OCI-M2 (cell line): ENCODE measurements at regions not wholly inside any gene's neighbourhood (a gene's known extent, or its start where the extent isn't known, plus 50 kb on each side); places are given as distances from the start of the nearest gene placed in this dataset.
"Not testable (repeated sequence)": the region's sequence is repeated elsewhere in the genome, so short reads cannot be mapped to it uniquely, and the experiment has no call there.

Experiments used
- DNase-seq: peaks from one replicate; lab custom pipeline; 2025; ENCODE audit not compliant: unreplicated experiment; lab: John Stamatoyannopoulos, UW

DNA sequence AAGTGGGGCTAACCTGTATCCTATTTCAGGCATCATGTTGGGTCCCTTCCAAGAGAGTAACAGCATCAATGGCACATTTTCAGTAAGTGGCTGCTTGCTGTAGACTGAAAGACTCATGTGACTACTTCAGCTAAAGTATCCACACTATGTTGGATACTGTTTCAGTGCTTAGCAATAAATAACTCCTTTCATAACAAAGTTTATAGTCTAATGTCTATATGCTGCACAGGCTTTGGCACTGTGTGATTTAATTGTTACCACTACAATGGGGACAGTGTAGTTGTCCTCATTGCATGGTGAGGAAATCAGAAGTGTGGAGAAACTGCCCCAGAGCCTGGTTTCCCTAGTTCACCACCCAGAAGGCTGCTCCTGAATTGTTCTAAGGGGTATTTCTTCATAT lies 318.0 kb upstream of the PTCHD4 start:
- no peak for DNase-seq

GRCh38 chr6:48426636-48427035 lies 315.6 kb upstream of the PTCHD4 start:
- DNase-seq = no peak

DNA sequence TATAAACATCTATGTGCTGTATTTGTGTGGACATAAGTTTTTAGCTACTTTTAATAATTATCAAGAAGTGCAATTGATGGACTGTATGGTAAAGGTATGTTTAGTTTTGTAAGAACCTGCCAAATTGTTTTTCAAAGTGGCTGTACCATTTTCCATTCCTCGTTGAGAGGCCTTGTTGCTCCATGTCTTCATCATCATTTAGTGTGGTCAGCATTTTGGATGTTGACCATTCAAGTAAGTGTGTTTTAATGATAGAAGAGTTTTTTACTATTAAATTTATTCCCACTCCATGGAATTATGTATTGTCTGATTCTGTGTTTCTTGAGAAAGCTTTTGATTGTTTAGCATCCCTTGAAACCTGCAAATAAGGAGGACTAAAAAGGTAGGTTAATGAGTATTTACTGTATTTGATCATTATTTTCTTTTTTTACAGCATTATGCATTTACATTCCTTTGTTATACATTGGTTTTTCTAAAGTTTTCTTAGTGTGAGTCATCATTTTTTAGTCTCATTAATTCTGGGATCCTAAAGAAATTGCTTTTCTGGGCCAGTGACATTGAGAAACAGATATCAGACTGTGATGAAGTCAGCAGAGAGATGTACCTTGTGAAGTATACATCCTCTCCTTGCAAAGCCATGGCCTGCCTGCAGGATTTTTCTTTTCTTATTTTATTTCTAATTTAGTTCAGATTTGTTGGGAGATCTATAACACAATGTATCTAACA lies 312.8 kb upstream of the PTCHD4 start:
- no peak for DNase-seq

DNA sequence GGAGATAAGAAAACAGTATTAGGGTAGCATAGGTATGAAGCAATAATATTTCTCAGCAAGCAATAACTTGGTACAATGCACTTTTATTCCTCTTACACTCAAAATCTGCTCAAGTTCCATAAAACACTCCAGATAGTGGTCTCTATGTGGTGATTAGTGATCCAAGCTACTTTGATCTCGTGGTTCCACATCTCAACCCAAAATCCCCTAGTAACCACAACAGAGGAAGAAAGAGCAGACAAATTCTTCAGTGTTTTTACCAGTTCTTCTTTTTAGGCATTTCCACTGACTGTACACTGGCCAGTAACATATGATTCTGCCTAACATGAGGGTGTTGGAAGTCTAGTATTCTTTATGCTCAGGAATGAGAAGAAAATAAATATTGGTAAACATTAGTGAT lies 309.0 kb upstream of the PTCHD4 start:
- DNase-seq = no peak

DNA sequence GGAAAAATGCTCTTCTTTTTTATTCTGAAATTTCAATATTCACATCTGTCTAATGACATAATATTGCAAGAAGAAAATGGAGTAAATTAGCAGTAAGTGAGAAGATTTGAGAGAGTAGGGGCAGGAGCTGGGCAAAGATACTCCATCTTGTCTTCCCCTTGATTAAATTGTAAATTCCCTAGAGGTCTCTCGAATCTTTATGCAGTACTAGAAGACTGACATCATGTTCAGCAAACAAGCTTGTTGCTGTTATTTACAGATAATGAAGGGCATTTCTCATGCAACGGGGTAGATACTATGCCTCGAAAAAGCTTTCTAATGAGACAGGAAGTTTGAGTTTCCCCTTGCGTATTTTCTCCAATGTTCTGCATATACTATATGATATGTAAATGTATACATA lies 306.9 kb upstream of the PTCHD4 start:
- DNase-seq = no peak

DNA sequence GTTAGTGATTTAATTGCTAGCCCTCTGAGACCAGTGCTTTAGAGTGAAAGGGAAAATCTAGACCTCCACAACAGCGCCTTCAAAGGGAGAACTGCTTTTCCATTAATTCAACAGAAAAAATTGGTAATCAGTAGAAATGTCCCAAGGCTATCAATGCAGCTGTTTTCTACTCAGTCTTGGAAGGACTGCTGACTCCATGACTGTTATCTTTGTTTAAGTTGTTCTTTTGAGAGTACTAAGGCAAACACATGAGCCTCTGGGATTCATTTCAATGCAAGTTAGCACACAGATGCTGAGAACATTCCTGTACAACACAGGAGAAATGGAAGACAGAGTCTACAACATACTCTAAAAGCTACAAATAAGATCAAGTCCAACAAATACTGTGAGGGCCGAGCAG lies 301.7 kb upstream of the PTCHD4 start:
- no peak for DNase-seq

GRCh38 chr6:48404927-48405326 lies 293.9 kb upstream of the PTCHD4 start:
- no peak for DNase-seq

DNA sequence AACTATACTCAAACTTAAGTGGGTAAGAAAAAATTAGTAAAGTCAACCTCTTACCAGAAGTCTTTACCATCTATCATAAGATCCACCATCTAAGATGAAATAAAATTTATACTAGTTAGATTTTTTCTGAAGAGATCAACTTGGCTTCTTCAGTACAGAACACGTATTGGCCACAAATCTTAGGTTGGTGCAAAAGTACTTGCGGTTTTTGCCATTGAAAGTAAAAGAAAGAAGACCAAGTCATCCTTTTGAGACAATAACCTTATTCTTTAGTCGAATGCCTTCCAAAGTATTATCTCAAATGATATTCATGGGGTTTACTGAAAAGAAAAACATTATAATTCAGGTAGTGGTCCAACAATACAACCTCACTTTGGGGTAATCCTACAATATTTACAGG lies 292.6 kb upstream of the PTCHD4 start:
- no peak for DNase-seq

DNA sequence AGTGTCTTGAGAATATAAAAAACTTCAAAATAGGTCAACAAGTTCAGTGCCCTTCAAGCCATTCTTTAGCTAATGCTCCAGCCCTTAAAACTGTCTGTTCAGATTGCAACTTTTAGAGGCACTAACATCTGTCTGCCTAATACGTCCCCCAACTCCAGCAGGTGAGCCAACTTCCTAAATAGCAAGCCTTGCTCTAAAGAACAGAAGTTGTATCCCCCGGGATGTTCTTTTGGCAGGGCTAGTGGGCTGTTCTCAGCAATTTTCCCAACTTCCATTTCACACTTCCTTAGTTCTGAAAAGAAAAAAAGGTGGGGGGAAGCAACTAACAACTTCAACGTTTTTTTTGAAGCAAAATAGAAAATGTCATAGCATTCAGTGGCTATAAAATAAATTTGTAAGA lies 290.0 kb upstream of the PTCHD4 start:
- no peak for DNase-seq

DNA sequence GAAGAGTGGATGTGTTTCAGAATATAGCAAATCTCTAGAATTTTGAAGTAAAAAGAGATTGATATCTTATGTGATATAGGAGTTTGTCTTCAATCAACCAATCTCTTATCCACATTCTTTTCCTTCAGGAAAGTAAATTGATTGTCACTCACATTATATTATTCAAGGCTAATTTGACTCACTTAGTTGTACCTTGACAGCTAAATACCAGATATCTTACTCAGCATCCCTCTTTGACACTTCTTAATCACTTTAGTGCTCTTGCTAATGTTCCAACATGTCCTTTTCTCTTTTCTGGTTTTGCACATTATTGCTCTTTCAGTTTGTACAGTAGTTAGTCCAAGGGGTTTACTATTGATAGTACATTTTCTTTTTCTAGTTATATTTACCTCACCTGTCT lies 286.9 kb upstream of the PTCHD4 start:
- DNase-seq = no peak

DNA sequence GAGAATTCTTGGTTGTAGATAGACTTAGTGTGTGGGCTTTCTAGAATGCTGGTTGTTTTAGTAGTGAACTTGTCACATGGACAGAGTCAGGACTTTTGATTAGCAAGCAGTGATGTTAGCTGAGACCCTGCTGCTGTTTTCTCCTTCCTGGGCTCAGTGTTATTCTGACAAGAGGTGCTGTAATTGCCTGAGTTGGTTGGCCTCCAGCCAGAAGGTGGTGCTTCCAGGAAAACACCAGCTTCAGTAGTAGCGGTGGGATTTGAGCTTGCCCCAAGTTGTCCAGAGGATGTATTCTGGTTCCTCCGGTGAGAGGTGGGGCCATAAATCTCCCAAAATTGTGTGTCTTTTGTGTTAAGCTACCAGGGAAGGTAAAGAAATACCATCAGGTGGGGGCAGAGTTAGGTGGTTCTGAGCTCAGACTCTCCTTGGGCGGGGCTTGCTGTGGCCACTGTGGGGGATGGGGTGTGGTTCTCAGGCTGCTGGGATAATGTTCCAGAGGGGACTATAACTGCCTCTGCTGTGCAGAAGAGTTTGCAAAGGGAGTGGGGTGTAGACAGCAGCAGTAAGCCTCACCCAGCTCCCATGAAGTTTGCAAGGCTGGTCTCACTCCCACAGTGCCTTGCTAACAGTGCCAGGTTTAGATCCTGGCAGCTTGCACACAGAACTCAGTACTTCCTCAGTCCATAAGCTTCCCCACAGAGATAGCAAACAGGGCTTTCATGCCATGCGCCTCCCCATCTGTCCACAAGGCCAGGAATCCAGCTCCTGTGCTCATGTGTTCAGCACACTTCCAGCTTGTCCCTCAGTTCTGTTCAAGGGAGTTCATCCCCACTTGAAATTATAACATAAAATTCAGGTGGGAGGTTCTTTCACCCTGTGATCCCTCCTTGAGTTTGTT lies 278.4 kb upstream of the PTCHD4 start:
- DNase-seq = no peak

DNA sequence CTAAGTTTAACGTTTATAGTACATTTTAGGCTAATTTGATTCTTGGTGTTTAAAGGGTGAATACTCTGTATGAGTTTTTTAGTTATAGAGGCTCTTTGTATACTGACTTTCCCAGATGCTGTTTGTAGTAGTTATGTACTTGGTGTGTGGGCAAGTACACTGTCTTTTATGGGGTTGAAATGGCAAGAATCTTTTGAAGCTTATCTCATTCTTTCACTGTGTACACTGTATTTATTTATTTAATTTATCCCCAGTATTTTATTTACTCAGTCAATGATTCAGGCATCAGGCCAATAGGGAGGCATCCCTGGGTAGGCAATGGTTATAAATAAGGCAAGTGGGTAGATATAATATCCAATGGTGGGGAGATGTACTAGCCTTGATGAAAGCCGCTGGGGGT lies 277.0 kb upstream of the PTCHD4 start:
- no peak for DNase-seq

- DNase-seq = no peak
Observed at GRCh38 chr6:48378884-48379407, 267.9 kb upstream of the PTCHD4 start.

- DNase-seq = no peak
Observed at GRCh38 chr6:48377115-48377514, 266.1 kb upstream of the PTCHD4 start.

- not testable (repeated sequence) for DNase-seq
Observed at GRCh38 chr6:48371226-48371625, 260.2 kb upstream of the PTCHD4 start.

DNA sequence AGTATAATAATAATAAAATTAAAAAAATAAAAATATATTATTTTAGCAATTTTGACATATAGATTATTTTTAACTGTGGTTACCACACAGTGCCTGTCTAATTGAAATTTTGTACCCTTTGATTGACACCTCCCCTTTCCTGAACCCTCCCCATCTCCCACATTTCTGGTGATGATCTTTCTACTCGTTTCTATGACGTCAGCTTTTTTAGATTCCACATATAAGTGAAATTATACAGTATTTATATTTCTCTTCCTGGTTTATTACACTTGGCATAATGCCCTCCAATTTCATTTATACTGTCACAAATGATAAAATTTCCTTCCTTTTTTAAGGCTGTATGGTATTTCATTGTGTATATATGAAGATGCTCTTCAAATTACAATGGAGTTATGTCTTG lies 258.1 kb upstream of the PTCHD4 start:
- DNase-seq = no peak

DNA sequence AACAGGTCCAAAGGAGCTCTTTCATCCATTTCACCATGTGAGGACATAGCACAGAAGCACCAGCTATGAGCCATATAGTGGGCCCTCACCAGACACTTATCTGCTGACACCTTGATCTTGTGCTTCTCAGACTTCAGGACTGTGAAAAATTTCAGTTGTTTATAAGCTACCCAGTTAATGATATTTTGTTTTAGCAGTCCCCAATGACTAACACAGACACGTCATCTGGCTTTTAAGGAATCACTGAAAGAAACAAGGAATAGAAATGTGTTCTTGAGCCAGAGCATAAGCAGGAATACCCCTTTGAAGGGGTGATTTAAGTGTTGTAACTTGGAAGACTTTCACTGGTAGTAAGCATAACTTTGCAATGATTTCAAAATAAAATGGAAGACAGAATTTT lies 214.7 kb upstream of the PTCHD4 start:
- DNase-seq = no peak

DNA sequence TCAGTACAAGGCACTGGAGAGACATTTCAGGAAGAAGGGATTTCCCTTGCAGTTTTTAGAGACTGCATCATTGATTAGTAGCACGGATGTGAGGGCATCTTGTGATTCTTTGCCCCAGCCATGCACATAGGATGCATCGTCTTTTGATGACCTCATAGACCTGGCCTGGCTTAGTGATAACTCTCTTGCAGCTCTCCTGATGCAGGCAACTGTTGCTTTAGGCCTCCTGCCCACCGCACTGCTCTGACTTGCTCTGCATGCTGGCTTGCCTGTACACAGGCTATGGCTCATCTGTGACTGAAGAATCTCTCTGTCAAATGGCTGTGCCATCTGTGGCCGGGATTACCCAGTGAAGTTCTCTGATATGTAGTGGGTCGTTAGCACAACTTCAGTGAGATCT lies 207.7 kb upstream of the PTCHD4 start:
- no peak for DNase-seq

DNA sequence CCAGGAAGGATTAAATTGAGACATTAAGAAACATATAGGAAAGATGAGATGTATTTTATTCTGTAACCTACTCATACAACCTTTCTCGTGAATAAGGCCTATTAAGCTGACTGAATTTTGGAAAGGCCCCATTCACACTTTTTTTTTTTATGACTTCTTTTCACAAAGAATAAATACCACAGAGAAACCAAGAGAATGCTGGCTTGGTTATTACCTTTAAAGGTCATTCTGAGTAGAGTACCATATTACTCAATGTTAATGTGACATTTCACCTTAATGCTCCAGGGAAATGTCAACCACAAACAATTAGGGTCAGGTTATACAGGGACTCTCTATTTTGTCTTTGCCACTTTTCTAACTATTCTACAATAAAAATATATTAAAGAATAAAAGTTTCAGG lies 204.9 kb upstream of the PTCHD4 start:
- no peak for DNase-seq

DNA sequence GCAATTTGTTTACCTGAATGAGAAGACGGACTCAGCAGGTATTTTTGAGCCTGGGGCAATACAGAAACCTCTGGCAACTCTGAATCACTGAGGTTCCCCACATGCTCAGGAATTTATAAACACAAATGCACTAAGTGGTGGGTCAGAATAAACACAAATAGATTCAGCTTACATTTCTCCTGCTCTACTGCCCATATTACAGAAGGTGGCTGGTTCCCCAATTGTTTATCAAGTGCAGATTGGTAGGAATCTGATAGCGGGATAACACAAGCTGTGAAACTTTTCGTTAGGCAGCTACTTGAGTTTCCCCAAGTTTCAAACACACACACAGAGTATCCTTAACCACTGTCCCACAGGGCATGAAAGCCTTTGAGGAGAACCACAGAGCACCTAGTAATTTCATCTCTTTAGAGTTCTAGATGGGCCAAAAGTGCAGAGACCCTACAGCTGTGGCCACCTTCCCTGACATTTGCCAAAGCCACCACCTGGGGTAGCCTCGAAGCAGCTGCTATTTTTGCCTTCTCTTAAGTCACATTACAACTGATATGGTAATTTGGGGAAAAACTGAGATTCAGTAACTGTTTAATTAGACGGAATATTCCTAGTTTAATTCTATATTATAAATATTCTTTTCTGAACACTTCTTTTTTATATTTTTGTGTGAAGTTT lies 204.2 kb upstream of the PTCHD4 start:
- DNase-seq = no peak

DNA sequence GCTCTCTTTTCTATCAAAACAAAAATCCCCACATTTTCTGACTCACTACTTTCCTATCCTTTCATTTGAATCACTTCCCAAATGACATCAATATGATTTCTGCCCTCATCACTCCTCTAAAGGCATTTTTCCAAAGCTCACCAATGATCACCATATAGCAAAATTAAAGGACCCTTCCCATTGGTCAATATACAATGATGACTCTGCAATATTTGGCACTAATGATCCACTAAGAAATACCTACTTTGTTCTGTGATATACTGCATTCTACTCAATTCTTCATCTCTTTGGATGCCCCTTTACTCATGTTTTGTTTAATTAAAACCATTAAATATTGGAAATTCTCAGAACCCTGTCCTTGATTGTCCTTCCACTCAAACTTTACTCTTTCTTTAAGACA lies 200.3 kb upstream of the PTCHD4 start:
- DNase-seq = no peak

- DNase-seq = no peak
Observed at GRCh38 chr6:48307573-48307972, 196.6 kb upstream of the PTCHD4 start.
